ENCODE measurements at regions not wholly inside any gene's neighbourhood (a gene's known extent, or its start where the extent isn't known, plus 50 kb on each side); places are given as distances from the start of the nearest gene placed in this dataset.

- TF ChIP-seq KLF8 (tag by site-specific recombination; IDR thresholded peaks at IDR 0.05) (no peak), CTCF (tag by site-specific recombination; IDR thresholded peaks at IDR 0.05) (no peak), ZNF791 (tag by site-specific recombination; IDR thresholded peaks at IDR 0.05) (no peak), ZNF621 (tag by site-specific recombination; IDR thresholded peaks at IDR 0.05) (no peak), YY1 (tag by site-specific recombination; IDR thresholded peaks at IDR 0.05) (no peak), PRDM2 (tag by site-specific recombination; IDR thresholded peaks at IDR 0.05; ENCODE audit: borderline replicate concordance) (no peak), ELK4 (IDR thresholded peaks at IDR 0.05; ENCODE audit: borderline replicate concordance, low read depth, low read length) (no peak), ZNF324 (tag by site-specific recombination; IDR thresholded peaks at IDR 0.05) (no peak), PRDM6 (tag by site-specific recombination; IDR thresholded peaks at IDR 0.05) (no peak), ZNF280D (tag by site-specific recombination; IDR thresholded peaks at IDR 0.05) (no peak), TCF7L2 (IDR thresholded peaks at IDR 0.05; ENCODE audit: borderline replicate concordance, low read depth, low read length) (no peak)
Measured at GRCh38 chr3:95655363-95655986, 1158.9 kb upstream of the EPHA6 start.

All from HEK293 (cell line).